GM23338 (cell line): ENCODE measurements at regions not wholly inside any gene's neighbourhood (a gene's known extent, or its start where the extent isn't known, plus 50 kb on each side); places are given as distances from the start of the nearest gene placed in this dataset.

Source experiments
- ATAC-seq: fragments of 200-7000 bp; cut with Tn5 transposase; 3 replicates; pipeline ENCODE4 v1.9.1; 2020
- DNase-seq: peaks from one replicate; pipeline ENCODE4 v3.0.0-alpha.2; 2015; ENCODE audit warnings: low spot score
- H2AFZ ChIP-seq: fragments of 200-600 bp; sonication (generic); 2 replicates; pipeline ENCODE4 v1.8.0; 2016; ENCODE audit warnings: antibody characterized with exemption, mild to moderate bottlenecking, moderate library complexity
- H3F3A ChIP-seq: fragments of 200-600 bp; sonication (generic); replicated peaks from 2 replicates; pipeline ENCODE4 v1.8.0; 2017; ENCODE audit warnings: antibody characterized with exemption, mixed run types, low read depth
- H3K27ac ChIP-seq: fragments of 200-600 bp; sonication (generic); 2 replicates; pipeline ENCODE4 v1.6.1; 2016; ENCODE audit warnings: low read depth
- H3K27me3 ChIP-seq: fragments of 200-600 bp; sonication (generic); 2 replicates; pipeline ENCODE4 v1.8.0; 2016; ENCODE audit warnings: mild to moderate bottlenecking, mixed run types, moderate library complexity; ENCODE audit not compliant: insufficient read depth
- H3K36me3 ChIP-seq: fragments of 200-600 bp; sonication (generic); 2 replicates; pipeline ENCODE4 v1.8.0; 2016; ENCODE audit warnings: mild to moderate bottlenecking; ENCODE audit not compliant: insufficient read depth
- H3K4me1 ChIP-seq: fragments of 200-600 bp; sonication (generic); 2 replicates; pipeline ENCODE4 v1.8.0; 2016; ENCODE audit warnings: mild to moderate bottlenecking, moderate library complexity; ENCODE audit not compliant: insufficient read depth
- H3K4me2 ChIP-seq: fragments of 200-600 bp; sonication (generic); 2 replicates; pipeline ENCODE4 v1.7.1; 2017; ENCODE audit warnings: mixed run types
- H3K4me3 ChIP-seq: fragments of 200-600 bp; sonication (generic); 2 replicates; pipeline ENCODE4 v1.6.1; 2016; ENCODE audit warnings: mixed run types
- H3K79me2 ChIP-seq: fragments of 200-600 bp; sonication (generic); replicated peaks from 2 replicates; pipeline ENCODE4 v1.8.0; 2017; ENCODE audit warnings: mild to moderate bottlenecking; ENCODE audit not compliant: insufficient read depth
- H3K9me2 ChIP-seq: fragments of 200-600 bp; sonication (generic); 2 replicates; pipeline ENCODE4 v1.8.0; 2017; ENCODE audit not compliant: insufficient read depth
- H4K20me1 ChIP-seq: fragments of 200-600 bp; sonication (generic); replicated peaks from 2 replicates; pipeline ENCODE4 v1.8.0; 2017; ENCODE audit warnings: mild to moderate bottlenecking; ENCODE audit not compliant: insufficient read depth
- H3K27ac Mint-ChIP-seq: 2 replicates; pipeline ENCODE4 v1.8.0; 2020; ENCODE audit warnings: inconsistent platforms, mild to moderate bottlenecking, moderate library complexity, mixed read lengths
- H3K27me3 Mint-ChIP-seq: 3 replicates; pipeline ENCODE4 v1.8.0; 2022; ENCODE audit warnings: low read depth, mild to moderate bottlenecking, moderate library complexity, mixed read lengths, inconsistent platforms; ENCODE audit not compliant: insufficient read depth, poor library complexity
- H3K36me3 Mint-ChIP-seq: 3 replicates; pipeline ENCODE4 v1.8.0; 2021; ENCODE audit warnings: low read depth, mild to moderate bottlenecking, inconsistent platforms, moderate library complexity, mixed read lengths
- H3K4me1 Mint-ChIP-seq: 3 replicates; pipeline ENCODE4 v1.8.0; 2020; ENCODE audit warnings: mild to moderate bottlenecking, inconsistent platforms, mixed read lengths
- H3K4me3 Mint-ChIP-seq: 3 replicates; pipeline ENCODE4 v1.8.0; 2021; ENCODE audit warnings: moderate library complexity, mild to moderate bottlenecking, inconsistent platforms, mixed read lengths
- H3K9me3 Mint-ChIP-seq: 3 replicates; pipeline ENCODE4 v1.8.0; 2020; ENCODE audit warnings: moderate library complexity, mild to moderate bottlenecking, inconsistent platforms, mixed read lengths
- CREB1 ChIP-seq: fragments of 250-450 bp; sonication (Bioruptor Pico); IDR thresholded peaks from 2 replicates; pipeline ENCODE4 v1.5.0; 2020; ENCODE audit warnings: low read depth, mild to moderate bottlenecking, moderate library complexity
- CTCF ChIP-seq, 2 experiments: fragments of 200-600 bp in 1 of 2; sonication (generic) in 1 of 2; conservative IDR thresholded peaks; 2 replicates each; pipeline versions ENCODE4 v1.5.1 to v1.6.1; 2016 to 2017; ENCODE audit warnings: antibody characterized with exemption in 2 of 2, low read depth in 2 of 2, mild to moderate bottlenecking in 2 of 2, moderate library complexity in 1 of 2
- EZH2 ChIP-seq: fragments of 200-600 bp; sonication (generic); IDR thresholded peaks from one replicate; pipeline ENCODE4 v1.8.0; 2017; ENCODE audit warnings: antibody characterized with exemption, mild to moderate bottlenecking, low read depth; ENCODE audit not compliant: unreplicated experiment
- EZH2phosphoT487 ChIP-seq: fragments of 200-600 bp; sonication (generic); IDR thresholded peaks from one replicate; pipeline ENCODE4 v1.8.1; 2018; ENCODE audit warnings: antibody characterized with exemption; ENCODE audit not compliant: unreplicated experiment
- JUNB ChIP-seq: IDR thresholded peaks from one replicate; pipeline ENCODE4 v1.6.1; 2016; ENCODE audit warnings: antibody characterized with exemption; ENCODE audit not compliant: unreplicated experiment
- NANOG ChIP-seq: IDR thresholded peaks from 2 replicates; pipeline ENCODE4 v1.6.1; 2016; ENCODE audit warnings: antibody characterized with exemption, borderline replicate concordance
- POLR2AphosphoS5 ChIP-seq: IDR thresholded peaks from 2 replicates; pipeline ENCODE4 v1.6.1; 2016; ENCODE audit warnings: antibody characterized with exemption, low read depth
- REST ChIP-seq: IDR thresholded peaks from one replicate; pipeline ENCODE4 v1.6.1; 2018; ENCODE audit warnings: antibody characterized with exemption; ENCODE audit not compliant: unreplicated experiment
- STAT1 ChIP-seq: IDR thresholded peaks from one replicate; pipeline ENCODE4 v1.6.1; 2016; ENCODE audit warnings: antibody characterized with exemption; ENCODE audit not compliant: unreplicated experiment
- ZNF331 ChIP-seq: fragments of 250-450 bp; sonication (Bioruptor Pico); IDR thresholded peaks from 2 replicates; pipeline ENCODE4 v1.5.0; 2020; ENCODE audit warnings: low read depth, mild to moderate bottlenecking, moderate library complexity
- TF ChIP-seq, protein P1 (sequence below): IDR thresholded peaks from 2 replicates; pipeline ENCODE4 v1.6.1; 2016; ENCODE audit warnings: antibody characterized with exemption
- TF ChIP-seq, protein P2 (sequence below): fragments of 250-450 bp; sonication (Bioruptor Pico); IDR thresholded peaks from 2 replicates; pipeline ENCODE4 v1.5.0; 2020; ENCODE audit warnings: mild to moderate bottlenecking, moderate library complexity

DNA sequence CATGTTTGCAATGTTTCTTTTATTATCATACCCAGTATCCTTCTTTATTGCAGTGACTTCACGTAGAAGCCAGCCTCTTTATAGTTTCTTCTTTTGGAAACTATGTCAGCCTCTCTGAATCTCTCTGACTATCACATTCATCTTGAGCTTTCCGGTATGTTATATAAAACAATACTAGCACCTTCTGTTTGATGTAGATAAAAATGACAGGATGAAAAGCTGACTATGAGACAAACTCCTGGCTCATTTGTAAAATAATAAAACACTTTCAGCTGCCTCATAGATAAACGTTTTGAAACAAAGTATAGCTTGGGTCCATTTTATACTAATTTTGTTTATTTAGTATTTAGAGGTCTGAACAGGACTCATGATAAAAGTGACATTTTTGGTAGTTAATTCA lies 1145.4 kb upstream of the NUDT12 start (continued):
- TF ChIP-seq, protein P1, sequence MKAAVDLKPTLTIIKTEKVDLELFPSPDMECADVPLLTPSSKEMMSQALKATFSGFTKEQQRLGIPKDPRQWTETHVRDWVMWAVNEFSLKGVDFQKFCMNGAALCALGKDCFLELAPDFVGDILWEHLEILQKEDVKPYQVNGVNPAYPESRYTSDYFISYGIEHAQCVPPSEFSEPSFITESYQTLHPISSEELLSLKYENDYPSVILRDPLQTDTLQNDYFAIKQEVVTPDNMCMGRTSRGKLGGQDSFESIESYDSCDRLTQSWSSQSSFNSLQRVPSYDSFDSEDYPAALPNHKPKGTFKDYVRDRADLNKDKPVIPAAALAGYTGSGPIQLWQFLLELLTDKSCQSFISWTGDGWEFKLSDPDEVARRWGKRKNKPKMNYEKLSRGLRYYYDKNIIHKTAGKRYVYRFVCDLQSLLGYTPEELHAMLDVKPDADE, result no peak

DNA sequence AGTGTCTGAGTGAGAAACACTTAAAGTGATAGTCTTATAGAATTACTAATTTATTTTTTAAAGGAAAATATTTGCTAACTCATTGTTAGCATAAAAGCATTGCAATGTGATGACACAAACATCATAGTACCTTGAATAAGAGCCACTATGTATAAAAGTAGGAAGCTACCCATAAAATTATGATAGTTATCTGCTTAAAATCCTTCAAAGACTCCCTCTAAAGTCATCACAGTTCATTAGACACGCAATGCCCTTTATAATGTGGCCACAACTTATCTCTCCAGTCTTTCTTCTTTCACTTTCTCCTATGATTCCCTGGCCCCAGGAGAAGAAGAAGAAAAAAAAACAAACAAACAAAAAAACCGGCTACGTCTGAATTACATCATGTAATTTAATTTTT lies 1144.0 kb upstream of the NUDT12 start:
- H3K4me3 ChIP-seq, result no peak overlapping the region
- ATAC-seq (no peak), DNase-seq (no peak)
- no peak for TF ChIP-seq CREB1 (CRISPR knock-in tag)
- TF ChIP-seq EZH2, result no peak
- TF ChIP-seq STAT1, result no peak
- no peak for TF ChIP-seq EZH2phosphoT487
- TF ChIP-seq, protein P2, sequence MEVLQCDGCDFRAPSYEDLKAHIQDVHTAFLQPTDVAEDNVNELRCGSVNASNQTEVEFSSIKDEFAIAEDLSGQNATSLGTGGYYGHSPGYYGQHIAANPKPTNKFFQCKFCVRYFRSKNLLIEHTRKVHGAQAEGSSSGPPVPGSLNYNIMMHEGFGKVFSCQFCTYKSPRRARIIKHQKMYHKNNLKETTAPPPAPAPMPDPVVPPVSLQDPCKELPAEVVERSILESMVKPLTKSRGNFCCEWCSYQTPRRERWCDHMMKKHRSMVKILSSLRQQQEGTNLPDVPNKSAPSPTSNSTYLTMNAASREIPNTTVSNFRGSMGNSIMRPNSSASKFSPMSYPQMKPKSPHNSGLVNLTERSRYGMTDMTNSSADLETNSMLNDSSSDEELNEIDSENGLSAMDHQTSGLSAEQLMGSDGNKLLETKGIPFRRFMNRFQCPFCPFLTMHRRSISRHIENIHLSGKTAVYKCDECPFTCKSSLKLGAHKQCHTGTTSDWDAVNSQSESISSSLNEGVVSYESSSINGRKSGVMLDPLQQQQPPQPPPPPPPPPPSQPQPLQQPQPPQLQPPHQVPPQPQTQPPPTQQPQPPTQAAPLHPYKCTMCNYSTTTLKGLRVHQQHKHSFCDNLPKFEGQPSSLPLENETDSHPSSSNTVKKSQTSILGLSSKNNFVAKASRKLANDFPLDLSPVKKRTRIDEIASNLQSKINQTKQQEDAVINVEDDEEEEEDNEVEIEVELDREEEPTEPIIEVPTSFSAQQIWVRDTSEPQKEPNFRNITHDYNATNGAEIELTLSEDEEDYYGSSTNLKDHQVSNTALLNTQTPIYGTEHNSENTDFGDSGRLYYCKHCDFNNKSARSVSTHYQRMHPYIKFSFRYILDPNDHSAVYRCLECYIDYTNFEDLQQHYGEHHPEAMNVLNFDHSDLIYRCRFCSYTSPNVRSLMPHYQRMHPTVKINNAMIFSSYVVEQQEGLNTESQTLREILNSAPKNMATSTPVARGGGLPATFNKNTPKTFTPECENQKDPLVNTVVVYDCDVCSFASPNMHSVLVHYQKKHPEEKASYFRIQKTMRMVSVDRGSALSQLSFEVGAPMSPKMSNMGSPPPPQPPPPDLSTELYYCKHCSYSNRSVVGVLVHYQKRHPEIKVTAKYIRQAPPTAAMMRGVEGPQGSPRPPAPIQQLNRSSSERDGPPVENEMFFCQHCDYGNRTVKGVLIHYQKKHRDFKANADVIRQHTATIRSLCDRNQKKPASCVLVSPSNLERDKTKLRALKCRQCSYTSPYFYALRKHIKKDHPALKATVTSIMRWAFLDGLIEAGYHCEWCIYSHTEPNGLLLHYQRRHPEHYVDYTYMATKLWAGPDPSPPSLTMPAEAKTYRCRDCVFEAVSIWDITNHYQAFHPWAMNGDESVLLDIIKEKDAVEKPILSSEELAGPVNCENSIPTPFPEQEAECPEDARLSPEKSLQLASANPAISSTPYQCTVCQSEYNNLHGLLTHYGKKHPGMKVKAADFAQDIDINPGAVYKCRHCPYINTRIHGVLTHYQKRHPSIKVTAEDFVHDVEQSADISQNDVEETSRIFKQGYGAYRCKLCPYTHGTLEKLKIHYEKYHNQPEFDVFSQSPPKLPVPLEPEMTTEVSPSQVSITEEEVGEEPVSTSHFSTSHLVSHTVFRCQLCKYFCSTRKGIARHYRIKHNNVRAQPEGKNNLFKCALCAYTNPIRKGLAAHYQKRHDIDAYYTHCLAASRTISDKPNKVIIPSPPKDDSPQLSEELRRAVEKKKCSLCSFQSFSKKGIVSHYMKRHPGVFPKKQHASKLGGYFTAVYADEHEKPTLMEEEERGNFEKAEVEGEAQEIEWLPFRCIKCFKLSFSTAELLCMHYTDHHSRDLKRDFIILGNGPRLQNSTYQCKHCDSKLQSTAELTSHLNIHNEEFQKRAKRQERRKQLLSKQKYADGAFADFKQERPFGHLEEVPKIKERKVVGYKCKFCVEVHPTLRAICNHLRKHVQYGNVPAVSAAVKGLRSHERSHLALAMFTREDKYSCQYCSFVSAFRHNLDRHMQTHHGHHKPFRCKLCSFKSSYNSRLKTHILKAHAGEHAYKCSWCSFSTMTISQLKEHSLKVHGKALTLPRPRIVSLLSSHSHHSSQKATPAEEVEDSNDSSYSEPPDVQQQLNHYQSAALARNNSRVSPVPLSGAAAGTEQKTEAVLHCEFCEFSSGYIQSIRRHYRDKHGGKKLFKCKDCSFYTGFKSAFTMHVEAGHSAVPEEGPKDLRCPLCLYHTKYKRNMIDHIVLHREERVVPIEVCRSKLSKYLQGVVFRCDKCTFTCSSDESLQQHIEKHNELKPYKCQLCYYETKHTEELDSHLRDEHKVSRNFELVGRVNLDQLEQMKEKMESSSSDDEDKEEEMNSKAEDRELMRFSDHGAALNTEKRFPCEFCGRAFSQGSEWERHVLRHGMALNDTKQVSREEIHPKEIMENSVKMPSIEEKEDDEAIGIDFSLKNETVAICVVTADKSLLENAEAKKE (CRISPR knock-in tag), result no peak
- TF ChIP-seq ZNF331 (CRISPR knock-in tag), result no peak
- TF ChIP-seq NANOG, result no peak
- TF ChIP-seq POLR2AphosphoS5, result no peak
- no peak for TF ChIP-seq JUNB
- no peak for TF ChIP-seq REST
- no peak for TF ChIP-seq CTCF (conservative IDR thresholded peaks at IDR 0.05; ENCODE audit: low read depth in 2 of 2)
- TF ChIP-seq, protein P1, result no peak
- no peaks in the 10 kb centered on the region for H3F3A ChIP-seq
- H2AFZ ChIP-seq, result no peak overlapping the region
- no peaks in the 10 kb centered on the region for H3K9me3 Mint-ChIP-seq
- no peak overlapping the region for H3K4me3 Mint-ChIP-seq
- peaks cover 5% of the 10 kb centered on the region for H3K27me3 Mint-ChIP-seq
- H3K27ac ChIP-seq, result no peak overlapping the region
- no peak overlapping the region for H3K4me2 ChIP-seq
- no peaks in the 10 kb centered on the region for H3K36me3 Mint-ChIP-seq
- H3K4me1 ChIP-seq, result peaks cover 7% of the 10 kb centered on the region
- no peak overlapping the region for H3K27ac Mint-ChIP-seq
- H4K20me1 ChIP-seq, result no peaks in the 10 kb centered on the region
- peaks cover 9% of the 10 kb centered on the region for H3K4me1 Mint-ChIP-seq
- no peaks in the 10 kb centered on the region for H3K9me2 ChIP-seq
- no peaks in the 10 kb centered on the region for H3K36me3 ChIP-seq
- H3K27me3 ChIP-seq, result no peaks in the 10 kb centered on the region
- no peaks in the 10 kb centered on the region for H3K79me2 ChIP-seq
